ENCODE measurements at regions not wholly inside any gene's neighbourhood (a gene's known extent, or its start where the extent isn't known, plus 50 kb on each side); places are given as distances from the start of the nearest gene placed in this dataset.
"Not testable (repeated sequence)": the region's sequence is repeated elsewhere in the genome, so short reads cannot be mapped to it uniquely, and the experiment has no call there.

GRCh38 chr17:73855720-73856333 is 211.6 kb upstream of the SDK2 start:
- Histone ChIP-seq H3K36me3 (ENCODE audit: control insufficient read depth, insufficient read depth, low read length) (no peaks in the 10 kb centered on the region), H2BK5ac (ENCODE audit: low read length) (no peak overlapping the region), H4K8ac (ENCODE audit: low read depth, low read length) (no peak overlapping the region), H3K18ac (ENCODE audit: low read length) (no peak overlapping the region), H3K9ac (ENCODE audit: low read length) (no peak overlapping the region), H3K4ac (ENCODE audit: low read depth, low read length) (no peak overlapping the region), H3K4me2 (ENCODE audit: low read length) (no peak overlapping the region), H2BK120ac (ENCODE audit: low read depth, low read length) (no peak overlapping the region), H3K79me2 (ENCODE audit: control insufficient read depth, insufficient read depth, low read length) (no peaks in the 10 kb centered on the region), H3K27ac (ENCODE audit: low read depth, low read length) (no peak overlapping the region), H3K4me1 (ENCODE audit: control insufficient read depth, low read depth, low read length) (peaks cover 5% of the 10 kb centered on the region), H3K27me3 (ENCODE audit: insufficient read depth, low read length, poor library complexity) (no peaks in the 10 kb centered on the region), H4K5ac (ENCODE audit: low read length) (no peak overlapping the region), H3K23ac (ENCODE audit: low read length) (no peak overlapping the region), H2AK5ac (ENCODE audit: low read length) (no peak overlapping the region), H3K79me1 (ENCODE audit: low read length) (no peaks in the 10 kb centered on the region), H3K56ac (ENCODE audit: low read length) (no peak overlapping the region), H2BK15ac (replicated peaks; ENCODE audit: low read depth) (no peak overlapping the region), H3K4me3 (ENCODE audit: low read length) (no peak overlapping the region)
- no CpG with 5 or more reads among the region's 15 CpGs for WGBS (ENCODE audit: extremely low coverage, insufficient coverage, low lambda C conversion rate)
- no peak for DNase-seq

DNA sequence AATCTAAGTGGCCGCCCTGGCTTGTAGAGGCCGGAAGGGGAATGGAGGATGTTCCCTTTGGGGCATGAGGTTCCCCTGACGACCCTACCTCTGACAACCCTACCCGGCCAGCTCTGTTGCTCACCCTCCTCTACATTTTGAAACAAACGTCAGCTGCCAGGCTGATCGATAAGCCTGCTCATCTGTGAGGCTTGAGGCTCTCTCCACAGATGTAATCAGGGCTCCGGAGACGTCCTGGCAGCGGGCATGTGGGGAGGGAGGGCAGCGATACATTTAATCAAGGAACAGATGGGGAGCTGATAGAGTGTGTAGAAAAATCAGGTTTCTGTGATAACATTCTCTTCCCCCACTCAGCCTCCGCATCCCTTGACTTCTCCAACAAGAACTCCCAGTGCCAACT is 212.3 kb upstream of the SDK2 start:
- no peak overlapping the region for H2BK120ac ChIP-seq (ENCODE audit: low read depth, low read length)
- no peak overlapping the region for H3K18ac ChIP-seq (ENCODE audit: low read length)
- H3K27me3 ChIP-seq (ENCODE audit: insufficient read depth, low read length, poor library complexity), result no peaks in the 10 kb centered on the region
- no peak overlapping the region for H4K5ac ChIP-seq (ENCODE audit: low read length)
- no peak overlapping the region for H2AK5ac ChIP-seq (ENCODE audit: low read length)
- no CpG with 5 or more reads among the region's 11 CpGs for WGBS (ENCODE audit: extremely low coverage, insufficient coverage, low lambda C conversion rate)
- no peaks in the 10 kb centered on the region for H3K79me1 ChIP-seq (ENCODE audit: low read length)
- H3K27ac ChIP-seq (ENCODE audit: low read depth, low read length), result no peak overlapping the region
- no peak overlapping the region for H3K4me3 ChIP-seq (ENCODE audit: low read length)
- no peak overlapping the region for H3K4me2 ChIP-seq (ENCODE audit: low read length)
- no peak for DNase-seq
- no peak overlapping the region for H3K4ac ChIP-seq (ENCODE audit: low read depth, low read length)
- H4K8ac ChIP-seq (ENCODE audit: low read depth, low read length), result no peak overlapping the region
- H3K23ac ChIP-seq (ENCODE audit: low read length), result no peak overlapping the region
- H3K4me1 ChIP-seq (ENCODE audit: control insufficient read depth, low read depth, low read length), result peaks cover 5% of the 10 kb centered on the region
- no peak overlapping the region for H2BK5ac ChIP-seq (ENCODE audit: low read length)
- H2BK15ac ChIP-seq (replicated peaks; ENCODE audit: low read depth), result no peak overlapping the region
- H3K56ac ChIP-seq (ENCODE audit: low read length), result no peak overlapping the region
- no peaks in the 10 kb centered on the region for H3K36me3 ChIP-seq (ENCODE audit: control insufficient read depth, insufficient read depth, low read length)
- H3K79me2 ChIP-seq (ENCODE audit: control insufficient read depth, insufficient read depth, low read length), result no peaks in the 10 kb centered on the region
- no peak overlapping the region for H3K9ac ChIP-seq (ENCODE audit: low read length)

DNA sequence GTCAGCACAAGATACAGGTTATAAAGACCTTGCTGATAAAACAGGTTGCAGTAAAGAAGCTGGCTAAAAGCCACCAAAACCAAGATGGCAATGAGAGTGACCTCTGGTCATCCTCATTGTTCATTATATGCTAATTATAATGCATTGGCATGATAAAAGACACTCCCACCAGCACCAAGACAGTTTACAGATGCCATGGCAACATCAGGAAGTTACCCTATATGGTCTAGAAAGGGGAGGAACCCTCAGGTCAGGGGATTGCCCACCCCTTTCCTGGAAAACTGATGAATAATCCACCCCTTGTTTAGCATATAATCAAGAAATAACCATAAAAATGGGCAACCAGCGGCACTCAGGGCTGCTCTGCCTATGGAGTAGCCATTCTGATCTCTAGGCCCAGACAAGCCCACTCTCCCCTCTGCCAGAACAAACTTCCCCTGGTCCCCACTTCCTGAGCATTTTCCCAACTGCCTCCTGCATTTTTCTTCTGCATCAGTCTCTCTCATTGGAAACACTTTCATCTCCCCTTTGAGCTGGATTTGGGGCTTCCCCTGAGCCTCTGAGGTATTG is 215.3 kb upstream of the SDK2 start:
- H3K36me3 ChIP-seq (ENCODE audit: control insufficient read depth, insufficient read depth, low read length); H3K4me3 ChIP-seq (ENCODE audit: low read length); H3K23ac ChIP-seq (ENCODE audit: low read length); H4K8ac ChIP-seq (ENCODE audit: low read depth, low read length); H3K79me1 ChIP-seq (ENCODE audit: low read length); H3K56ac ChIP-seq (ENCODE audit: low read length); H3K27me3 ChIP-seq (ENCODE audit: insufficient read depth, low read length, poor library complexity); H2AK5ac ChIP-seq (ENCODE audit: low read length); H4K5ac ChIP-seq (ENCODE audit: low read length); H3K79me2 ChIP-seq (ENCODE audit: control insufficient read depth, insufficient read depth, low read length); H3K4ac ChIP-seq (ENCODE audit: low read depth, low read length); H3K27ac ChIP-seq (ENCODE audit: low read depth, low read length); H2BK120ac ChIP-seq (ENCODE audit: low read depth, low read length); H3K4me1 ChIP-seq (ENCODE audit: control insufficient read depth, low read depth, low read length); H2BK5ac ChIP-seq (ENCODE audit: low read length); H2BK15ac ChIP-seq (replicated peaks; ENCODE audit: low read depth); H3K18ac ChIP-seq (ENCODE audit: low read length); H3K4me2 ChIP-seq (ENCODE audit: low read length); H3K9ac ChIP-seq (ENCODE audit: low read length): not testable (repeated sequence)
- no CpG with 5 or more reads among the region's 1 CpG for WGBS (ENCODE audit: extremely low coverage, insufficient coverage, low lambda C conversion rate)
- peak; percentile 8 for DNase-seq

DNA sequence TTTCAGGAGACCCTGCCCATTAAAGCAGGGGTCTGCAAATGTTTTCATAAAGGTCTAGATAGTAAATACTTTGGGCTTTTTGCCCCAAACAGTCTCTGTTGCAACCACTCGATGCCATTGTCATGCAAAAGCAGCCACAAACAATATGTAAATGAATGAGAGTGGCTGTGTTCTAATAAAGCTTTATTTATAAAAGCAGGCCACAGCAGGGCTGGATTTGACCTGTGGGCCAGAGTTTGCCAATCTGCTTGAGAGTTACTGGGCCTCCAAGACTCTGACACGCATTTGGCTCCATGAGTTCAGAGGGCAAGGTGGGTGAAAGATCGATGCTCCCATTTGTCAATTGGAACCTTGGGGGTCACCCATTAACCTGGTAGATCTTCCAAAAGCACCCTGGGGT is 217.3 kb upstream of the SDK2 start:
- Histone ChIP-seq H3K4me3 (ENCODE audit: low read length) (no peak overlapping the region), H2BK120ac (ENCODE audit: low read depth, low read length) (no peak overlapping the region), H3K79me2 (ENCODE audit: control insufficient read depth, insufficient read depth, low read length) (no peaks in the 10 kb centered on the region), H2BK15ac (replicated peaks; ENCODE audit: low read depth) (no peak overlapping the region), H3K4me1 (ENCODE audit: control insufficient read depth, low read depth, low read length) (peaks cover 5% of the 10 kb centered on the region), H3K18ac (ENCODE audit: low read length) (no peak overlapping the region), H3K23ac (ENCODE audit: low read length) (no peak overlapping the region), H2BK5ac (ENCODE audit: low read length) (no peak overlapping the region), H3K4me2 (ENCODE audit: low read length) (no peak overlapping the region), H4K8ac (ENCODE audit: low read depth, low read length) (no peak overlapping the region), H3K4ac (ENCODE audit: low read depth, low read length) (no peak overlapping the region), H2AK5ac (ENCODE audit: low read length) (no peak overlapping the region), H3K27ac (ENCODE audit: low read depth, low read length) (no peak overlapping the region), H3K79me1 (ENCODE audit: low read length) (no peaks in the 10 kb centered on the region), H3K56ac (ENCODE audit: low read length) (no peak overlapping the region), H3K27me3 (ENCODE audit: insufficient read depth, low read length, poor library complexity) (no peaks in the 10 kb centered on the region), H4K5ac (ENCODE audit: low read length) (no peak overlapping the region), H3K36me3 (ENCODE audit: control insufficient read depth, insufficient read depth, low read length) (no peaks in the 10 kb centered on the region), H3K9ac (ENCODE audit: low read length) (no peak overlapping the region)
- WGBS (ENCODE audit: extremely low coverage, insufficient coverage, low lambda C conversion rate), result no CpG with 5 or more reads among the region's 3 CpGs
- no peak for DNase-seq

DNA sequence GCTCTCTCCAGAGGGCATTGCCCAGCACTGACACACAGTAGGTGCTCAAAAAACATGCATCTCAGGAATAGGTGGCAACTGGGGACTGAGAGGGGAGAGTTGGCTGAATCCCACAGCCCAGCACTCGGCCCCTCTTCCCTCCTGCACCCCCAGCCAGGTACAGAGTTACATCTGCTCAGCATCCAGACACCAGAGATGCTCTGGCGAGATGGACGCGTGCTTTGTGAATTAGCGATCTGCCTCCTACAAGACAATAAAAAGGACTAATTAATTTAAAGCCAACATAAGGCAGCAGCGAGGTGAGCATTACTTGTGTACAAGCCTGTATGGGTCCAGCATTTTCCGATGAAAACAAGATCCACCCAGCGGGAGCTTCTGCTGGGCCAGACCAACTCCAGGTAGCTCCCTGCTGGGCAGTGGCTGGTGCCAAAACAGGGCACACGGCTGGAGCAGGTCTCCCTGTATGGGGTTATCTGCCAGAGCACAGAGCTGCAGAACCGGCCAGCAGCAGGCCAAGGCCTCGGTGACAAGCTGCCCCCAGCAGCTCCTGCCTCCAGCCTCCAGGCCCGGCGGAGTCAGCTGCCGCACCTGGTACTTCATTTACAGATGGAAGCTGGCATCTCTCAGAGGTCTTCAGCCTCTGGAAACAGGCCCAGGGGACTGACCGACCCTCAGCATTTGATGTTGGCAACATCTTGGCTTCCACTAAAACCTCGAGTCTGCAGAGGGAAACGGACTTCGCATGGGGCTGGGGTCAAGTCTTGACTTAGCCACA is 219.7 kb upstream of the SDK2 start:
- no peak overlapping the region for H4K5ac ChIP-seq (ENCODE audit: low read length)
- no peak overlapping the region for H3K4ac ChIP-seq (ENCODE audit: low read depth, low read length)
- H2AK5ac ChIP-seq (ENCODE audit: low read length), result no peak overlapping the region
- no peak for DNase-seq
- H3K4me2 ChIP-seq (ENCODE audit: low read length), result no peak overlapping the region
- no peak overlapping the region for H2BK15ac ChIP-seq (replicated peaks; ENCODE audit: low read depth)
- no peaks in the 10 kb centered on the region for H3K27me3 ChIP-seq (ENCODE audit: insufficient read depth, low read length, poor library complexity)
- H3K9ac ChIP-seq (ENCODE audit: low read length), result no peak overlapping the region
- no peak overlapping the region for H2BK5ac ChIP-seq (ENCODE audit: low read length)
- H3K23ac ChIP-seq (ENCODE audit: low read length), result no peak overlapping the region
- WGBS (ENCODE audit: extremely low coverage, insufficient coverage, low lambda C conversion rate), result no CpG with 5 or more reads among the region's 18 CpGs
- H2BK120ac ChIP-seq (ENCODE audit: low read depth, low read length), result no peak overlapping the region
- no peak overlapping the region for H3K27ac ChIP-seq (ENCODE audit: low read depth, low read length)
- H4K8ac ChIP-seq (ENCODE audit: low read depth, low read length), result no peak overlapping the region
- H3K4me3 ChIP-seq (ENCODE audit: low read length), result no peak overlapping the region
- H3K56ac ChIP-seq (ENCODE audit: low read length), result no peak overlapping the region
- H3K18ac ChIP-seq (ENCODE audit: low read length), result no peak overlapping the region
- no peaks in the 10 kb centered on the region for H3K79me2 ChIP-seq (ENCODE audit: control insufficient read depth, insufficient read depth, low read length)
- H3K79me1 ChIP-seq (ENCODE audit: low read length), result no peaks in the 10 kb centered on the region
- H3K4me1 ChIP-seq (ENCODE audit: control insufficient read depth, low read depth, low read length), result no peaks in the 10 kb centered on the region
- no peaks in the 10 kb centered on the region for H3K36me3 ChIP-seq (ENCODE audit: control insufficient read depth, insufficient read depth, low read length)

Measured in mesendoderm (in vitro differentiated cells).